ENCODE measurements at regions not wholly inside any gene's neighbourhood (a gene's known extent, or its start where the extent isn't known, plus 50 kb on each side); places are given as distances from the start of the nearest gene placed in this dataset.

DNA sequence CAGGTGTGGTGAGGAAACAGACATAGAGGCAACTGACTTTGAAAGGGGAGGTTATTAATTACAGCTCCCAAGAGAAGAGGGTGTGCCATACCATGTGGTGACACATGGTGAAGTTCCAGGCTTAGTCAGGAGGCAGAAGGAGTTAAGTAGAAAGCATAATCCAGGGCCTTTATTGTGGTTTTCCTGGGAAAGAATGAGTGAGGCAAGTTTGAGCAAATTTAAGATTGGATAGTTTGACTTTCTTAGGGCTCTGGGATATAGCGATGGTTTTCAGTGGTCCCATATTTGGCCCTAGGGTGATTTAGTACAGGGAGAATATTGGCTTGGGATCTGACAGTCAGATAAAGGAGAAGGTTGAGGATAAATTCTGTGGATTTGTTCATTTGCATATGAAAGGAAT, 495.9 kb upstream of the FSTL5 start:
- Histone ChIP-seq H3K9me3 (no peaks in the 10 kb centered on the region), H3K27ac (no peak overlapping the region), H3K4me3 (no peak overlapping the region), H3K36me3 (no peaks in the 10 kb centered on the region), H3K27me3 (no peaks in the 10 kb centered on the region), H3K4me1 (ENCODE audit: insufficient read depth) (no peaks in the 10 kb centered on the region)
- intact Hi-C loops (cut with DNase I), result no loop called here
- no peak for DNase-seq
- 86 to 92% (median 92%) methylated on average over 1 of the region's 1 CpG for WGBS, 3 donors
- no peak for TF ChIP-seq POLR2A (IDR thresholded peaks at IDR 0.05)
- TF ChIP-seq, protein P1, sequence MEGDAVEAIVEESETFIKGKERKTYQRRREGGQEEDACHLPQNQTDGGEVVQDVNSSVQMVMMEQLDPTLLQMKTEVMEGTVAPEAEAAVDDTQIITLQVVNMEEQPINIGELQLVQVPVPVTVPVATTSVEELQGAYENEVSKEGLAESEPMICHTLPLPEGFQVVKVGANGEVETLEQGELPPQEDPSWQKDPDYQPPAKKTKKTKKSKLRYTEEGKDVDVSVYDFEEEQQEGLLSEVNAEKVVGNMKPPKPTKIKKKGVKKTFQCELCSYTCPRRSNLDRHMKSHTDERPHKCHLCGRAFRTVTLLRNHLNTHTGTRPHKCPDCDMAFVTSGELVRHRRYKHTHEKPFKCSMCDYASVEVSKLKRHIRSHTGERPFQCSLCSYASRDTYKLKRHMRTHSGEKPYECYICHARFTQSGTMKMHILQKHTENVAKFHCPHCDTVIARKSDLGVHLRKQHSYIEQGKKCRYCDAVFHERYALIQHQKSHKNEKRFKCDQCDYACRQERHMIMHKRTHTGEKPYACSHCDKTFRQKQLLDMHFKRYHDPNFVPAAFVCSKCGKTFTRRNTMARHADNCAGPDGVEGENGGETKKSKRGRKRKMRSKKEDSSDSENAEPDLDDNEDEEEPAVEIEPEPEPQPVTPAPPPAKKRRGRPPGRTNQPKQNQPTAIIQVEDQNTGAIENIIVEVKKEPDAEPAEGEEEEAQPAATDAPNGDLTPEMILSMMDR (IDR thresholded peaks at IDR 0.05), result no peak
- no peak for TF ChIP-seq EP300 (IDR thresholded peaks at IDR 0.05)

DNA sequence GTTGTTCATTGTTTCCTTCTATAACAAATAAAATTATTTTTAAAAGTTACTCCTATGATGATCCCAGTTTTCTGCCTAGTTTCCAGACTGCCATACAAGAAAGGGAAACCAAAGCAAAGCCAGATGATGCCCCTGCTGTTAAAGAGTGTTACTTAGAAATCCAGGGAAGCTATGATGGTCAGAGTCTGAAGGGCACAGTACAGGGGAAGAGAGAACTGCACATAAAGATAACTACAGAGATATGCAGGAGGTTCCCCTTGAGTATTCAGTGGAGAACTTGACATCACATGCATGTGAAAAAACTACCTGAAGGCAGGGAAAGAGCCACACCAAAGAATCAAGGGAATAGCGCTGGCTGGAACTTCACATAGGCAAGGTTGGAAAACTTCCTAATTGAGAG, 494.2 kb upstream of the FSTL5 start:
- DNase-seq, result no peak
- no peak for TF ChIP-seq POLR2A (IDR thresholded peaks at IDR 0.05)
- TF ChIP-seq, protein P1 (IDR thresholded peaks at IDR 0.05), result no peak
- no peak for TF ChIP-seq EP300 (IDR thresholded peaks at IDR 0.05)
- Histone ChIP-seq H3K27me3 (no peaks in the 10 kb centered on the region), H3K27ac (no peak overlapping the region), H3K36me3 (no peaks in the 10 kb centered on the region), H3K4me1 (ENCODE audit: insufficient read depth) (no peaks in the 10 kb centered on the region), H3K9me3 (no peaks in the 10 kb centered on the region), H3K4me3 (no peak overlapping the region)
- 91 to 98% (median 93%) methylated on average over 1 of the region's 1 CpG for WGBS, 3 donors
- intact Hi-C loops (cut with DNase I), result no loop called here

DNA sequence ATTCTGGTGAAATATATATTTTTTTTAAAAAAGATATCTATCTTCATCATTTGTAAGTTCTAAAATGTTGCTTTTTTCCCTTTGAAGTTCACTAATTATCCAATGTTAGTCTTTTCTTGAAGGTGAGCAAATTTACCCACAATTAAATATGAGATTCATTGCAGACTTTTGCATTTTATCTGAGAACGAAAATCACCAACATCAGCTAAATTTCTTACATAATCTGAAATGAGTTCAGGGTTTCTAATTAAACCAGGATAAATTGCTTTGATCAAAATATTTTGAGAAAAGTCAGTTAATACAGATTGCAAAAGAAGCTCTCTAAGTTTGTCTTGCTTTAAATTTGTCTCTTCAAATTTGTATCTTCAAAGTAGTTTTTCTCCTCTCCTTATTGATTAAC, 486.4 kb upstream of the FSTL5 start:
- no peak for TF ChIP-seq POLR2A (IDR thresholded peaks at IDR 0.05)
- TF ChIP-seq, protein P1 (IDR thresholded peaks at IDR 0.05), result no peak
- no peak for TF ChIP-seq EP300 (IDR thresholded peaks at IDR 0.05)
- H3K9me3 ChIP-seq, result no peaks in the 10 kb centered on the region
- H3K4me3 ChIP-seq, result no peak overlapping the region
- intact Hi-C loops (cut with DNase I), result no loop called here
- H3K4me1 ChIP-seq (ENCODE audit: insufficient read depth), result no peaks in the 10 kb centered on the region
- WGBS, 3 donors, result 55 to 72% (median 58%) methylated on average over 1 of the region's 1 CpG
- DNase-seq, result no peak
- no peaks in the 10 kb centered on the region for H3K36me3 ChIP-seq
- H3K27ac ChIP-seq, result no peak overlapping the region
- H3K27me3 ChIP-seq, result no peaks in the 10 kb centered on the region

DNA sequence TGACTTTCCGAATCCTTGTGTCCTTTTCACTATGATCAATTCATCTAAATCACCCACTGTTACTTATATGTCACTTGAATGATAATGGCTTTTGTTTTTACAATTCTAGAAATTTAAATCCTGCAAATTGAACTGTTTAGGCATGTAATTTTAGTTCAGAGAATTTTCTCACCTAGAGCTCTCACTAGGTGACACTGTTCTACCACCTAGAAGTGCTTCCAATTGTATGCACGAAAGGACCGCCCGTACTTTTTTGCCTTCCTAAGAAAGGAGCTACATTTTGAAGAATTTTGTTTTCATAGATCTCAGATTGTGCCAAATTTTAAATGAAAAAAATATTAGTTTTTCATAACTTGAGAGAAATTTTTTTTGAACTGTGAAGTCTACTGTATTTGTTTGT, 481.6 kb upstream of the FSTL5 start:
- no peaks in the 10 kb centered on the region for H3K27me3 ChIP-seq
- TF ChIP-seq, protein P1 (IDR thresholded peaks at IDR 0.05), result no peak
- TF ChIP-seq POLR2A (IDR thresholded peaks at IDR 0.05) (no peak), EP300 (IDR thresholded peaks at IDR 0.05) (no peak)
- no peak overlapping the region for H3K27ac ChIP-seq
- no peaks in the 10 kb centered on the region for H3K9me3 ChIP-seq
- intact Hi-C loops (cut with DNase I), result no loop called here
- no peaks in the 10 kb centered on the region for H3K4me1 ChIP-seq (ENCODE audit: insufficient read depth)
- no peaks in the 10 kb centered on the region for H3K36me3 ChIP-seq
- no peak overlapping the region for H3K4me3 ChIP-seq
- DNase-seq, result no peak
- 25 to 30% (median 27%) methylated on average over 4 of the region's 4 CpGs for WGBS, 3 donors

DNA sequence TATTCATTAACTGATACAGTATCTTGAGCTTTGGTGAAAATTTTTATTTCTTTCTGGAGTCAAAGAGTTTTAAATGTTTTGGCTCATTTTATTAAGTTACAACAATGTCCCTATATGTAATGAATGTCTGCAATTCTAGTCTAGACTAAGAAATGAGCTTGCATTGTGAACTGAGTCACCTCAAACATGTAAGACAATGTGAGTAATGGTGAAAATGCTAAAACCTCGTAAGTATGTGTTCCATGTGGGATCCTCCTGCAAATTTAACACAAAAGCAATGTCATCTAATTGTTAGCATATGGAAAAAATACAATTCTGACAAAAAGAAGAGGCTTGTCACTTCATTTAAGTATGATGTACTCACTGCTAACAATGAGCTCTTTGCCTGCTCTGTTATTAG, 480.5 kb upstream of the FSTL5 start:
- intact Hi-C loops (cut with DNase I), result no loop called here
- DNase-seq, result no peak
- Histone ChIP-seq H3K36me3 (no peaks in the 10 kb centered on the region), H3K27me3 (no peaks in the 10 kb centered on the region), H3K27ac (no peak overlapping the region), H3K4me1 (ENCODE audit: insufficient read depth) (no peaks in the 10 kb centered on the region), H3K4me3 (no peak overlapping the region), H3K9me3 (no peaks in the 10 kb centered on the region)
- WGBS, 3 donors, result 18 to 37% (median 21%) methylated on average over 1 of the region's 1 CpG
- TF ChIP-seq POLR2A (IDR thresholded peaks at IDR 0.05) (no peak), EP300 (IDR thresholded peaks at IDR 0.05) (no peak)
- TF ChIP-seq, protein P1 (IDR thresholded peaks at IDR 0.05), result no peak
